ENCODE measurements at regions not wholly inside any gene's neighbourhood (a gene's known extent, or its start where the extent isn't known, plus 50 kb on each side); places are given as distances from the start of the nearest gene placed in this dataset.

DNA sequence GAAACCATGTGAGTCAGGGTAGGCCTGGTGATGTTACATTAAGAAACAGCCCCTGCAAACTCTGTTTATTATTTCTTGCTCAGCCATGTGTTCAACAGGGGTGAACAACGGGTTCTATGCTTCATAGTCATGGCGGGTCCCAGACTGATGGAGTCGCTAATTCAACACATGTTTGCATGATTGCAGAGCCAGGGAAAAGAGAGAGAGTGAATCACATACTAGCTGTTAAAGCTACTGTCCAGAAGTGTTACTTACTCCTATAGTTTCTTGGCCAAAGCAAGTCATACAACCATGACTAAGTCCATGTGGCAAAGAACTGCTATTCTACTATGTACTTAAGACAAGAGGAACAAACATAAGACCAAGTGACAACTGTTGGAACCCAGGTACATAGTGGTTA is 241.2 kb upstream of the SKOR2 start:
- WGBS (ENCODE audit: insufficient coverage, low coverage, missing lambda C conversion rate) = 0% methylated on average over 3 of the region's 3 CpGs
- Histone ChIP-seq H3K9me3 (replicated peaks; ENCODE audit: control insufficient read depth, insufficient read depth, low read depth, low read length) (no peaks in the 10 kb centered on the region), H3K9ac (ENCODE audit: insufficient read depth in 1 of 2, low read depth in 2 of 2, low read length in 2 of 2) (no peak overlapping the region), H3K79me2 (ENCODE audit: control insufficient read depth, insufficient read depth, low read length) (no peaks in the 10 kb centered on the region), H4K20me1 (replicated peaks; ENCODE audit: control insufficient read depth, insufficient read depth, low read length) (no peaks in the 10 kb centered on the region), H2AFZ (ENCODE audit: low read depth, low read length) (no peak overlapping the region), H3K27me3 (ENCODE audit: control insufficient read depth in 2 of 2, insufficient read depth in 2 of 2, low read length in 2 of 2) (no peaks in the 10 kb centered on the region), H3K36me3 (ENCODE audit: control insufficient read depth, insufficient read depth, low read length) (no peaks in the 10 kb centered on the region), H3K9me1 (ENCODE audit: control insufficient read depth, insufficient read depth, low read length) (no peaks in the 10 kb centered on the region), H3K4me3 (no peak overlapping the region), H3K4me2 (ENCODE audit: insufficient read depth, low read length) (no peak overlapping the region), H3K4me1 (replicated peaks in 1 of 2; ENCODE audit: control insufficient read depth in 2 of 2, insufficient read depth in 2 of 2, low read length in 2 of 2) (no peaks in the 10 kb centered on the region), H3K27ac (ENCODE audit: extremely low read depth, low read depth, low read length) (no peak overlapping the region)
- intact Hi-C loops (cut with micrococcal nuclease) = no loop called here
- CTCF ChIA-PET (ENCODE audit: low intra/inter-chr PET ratio) = no interaction called here
- POLR2A ChIA-PET = no interaction called here
- in situ Hi-C loops (cut with MboI) = no loop called here
- FAIRE-seq = no peak
- BruUV-seq (replicated peaks) = no TSS peak
- ATAC-seq = no peak
- TF ChIP-seq HOXB6 (CRISPR knock-in tag; IDR thresholded peaks at IDR 0.05; ENCODE audit: borderline replicate concordance) (no peak), CLOCK (CRISPR knock-in tag; IDR thresholded peaks at IDR 0.05; ENCODE audit: borderline replicate concordance) (no peak), TFAM (CRISPR knock-in tag; conservative IDR thresholded peaks at IDR 0.05) (no peak)
- no peak for DNase-seq (ENCODE audit: extremely low read depth in 1 of 4, low spot score in 3 of 4)

- POLR2A ChIA-PET = interaction anchor here (0.9 kb wide), 1 partner anchor 12 kb away, joined by 3 read pairs; no protein-coding TSS in a partner anchor
- WGBS (ENCODE audit: insufficient coverage, low coverage, missing lambda C conversion rate) = 0% methylated on average over 4 of the region's 5 CpGs
- ATAC-seq (no peak), FAIRE-seq (no peak), DNase-seq (ENCODE audit: extremely low read depth in 1 of 4, low spot score in 3 of 4) (no peak)
- BruUV-seq (replicated peaks) = no TSS peak
- no peak overlapping the region for H3K27ac ChIP-seq (ENCODE audit: extremely low read depth, low read depth, low read length)
- no peaks in the 10 kb centered on the region for H3K9me1 ChIP-seq (ENCODE audit: control insufficient read depth, insufficient read depth, low read length)
- no peaks in the 10 kb centered on the region for H4K20me1 ChIP-seq (replicated peaks; ENCODE audit: control insufficient read depth, insufficient read depth, low read length)
- no peak overlapping the region for H3K4me2 ChIP-seq (ENCODE audit: insufficient read depth, low read length)
- intact Hi-C loops (cut with micrococcal nuclease) (no loop called here), in situ Hi-C loops (cut with MboI) (no loop called here)
- CTCF ChIA-PET (ENCODE audit: low intra/inter-chr PET ratio) = no interaction called here
- no peaks in the 10 kb centered on the region for H3K4me1 ChIP-seq (replicated peaks in 1 of 2; ENCODE audit: control insufficient read depth in 2 of 2, insufficient read depth in 2 of 2, low read length in 2 of 2)
- no peaks in the 10 kb centered on the region for H3K9me3 ChIP-seq (replicated peaks; ENCODE audit: control insufficient read depth, insufficient read depth, low read depth, low read length)
- H3K4me3 ChIP-seq = no peak overlapping the region
- H3K36me3 ChIP-seq (ENCODE audit: control insufficient read depth, insufficient read depth, low read length) = no peaks in the 10 kb centered on the region
- H3K27me3 ChIP-seq (ENCODE audit: control insufficient read depth in 2 of 2, insufficient read depth in 2 of 2, low read length in 2 of 2) = no peaks in the 10 kb centered on the region
- no peaks in the 10 kb centered on the region for H3K79me2 ChIP-seq (ENCODE audit: control insufficient read depth, insufficient read depth, low read length)
- no peak overlapping the region for H3K9ac ChIP-seq (ENCODE audit: insufficient read depth in 1 of 2, low read depth in 2 of 2, low read length in 2 of 2)
- H2AFZ ChIP-seq (ENCODE audit: low read depth, low read length) = no peak overlapping the region
- TF ChIP-seq TAF7 (tag; IDR thresholded peaks at IDR 0.05) = no peak
Measured at GRCh38 chr18:47490882-47491281, 239.4 kb upstream of the SKOR2 start.

All from K562 (cell line).